OCI-LY1 (cell line): ENCODE measurements at regions not wholly inside any gene's neighbourhood (a gene's known extent, or its start where the extent isn't known, plus 50 kb on each side); places are given as distances from the start of the nearest gene placed in this dataset.
"Not testable (repeated sequence)": the region's sequence is repeated elsewhere in the genome, so short reads cannot be mapped to it uniquely, and the experiment has no call there.

Source experiments
- H2AFZ ChIP-seq: fragments of 200-600 bp; sonication (generic), shearing (Covaris generic); 2 replicates; pipeline ENCODE4 v1.6.0; 2014; ENCODE audit warnings: antibody characterized with exemption, mild to moderate bottlenecking, low read length
- H3F3A ChIP-seq: fragments of 200-600 bp; sonication (generic), shearing (Covaris generic); 2 replicates; pipeline ENCODE4 v1.6.0; 2014; ENCODE audit warnings: mild to moderate bottlenecking, antibody characterized with exemption, low read length, moderate library complexity; ENCODE audit not compliant: insufficient read depth
- H3K27ac ChIP-seq: fragments of 200-600 bp; sonication (generic); 2 replicates; pipeline ENCODE4 v1.5.1; 2014; ENCODE audit warnings: low read length, mixed run types, mild to moderate bottlenecking, low read depth; ENCODE audit not compliant: poor library complexity, severe bottlenecking
- H3K27me3 ChIP-seq: fragments of 200-600 bp; sonication (generic); 2 replicates; pipeline ENCODE4 v1.6.0; 2014; ENCODE audit warnings: antibody characterized with exemption, mild to moderate bottlenecking, low read length, moderate library complexity; ENCODE audit not compliant: insufficient read depth
- H3K36me3 ChIP-seq: fragments of 200-600 bp; sonication (generic); 2 replicates; pipeline ENCODE4 v1.6.1; 2014; ENCODE audit warnings: mild to moderate bottlenecking, antibody characterized with exemption, low read length, moderate library complexity, mixed read lengths; ENCODE audit not compliant: insufficient read depth
- H3K4me1 ChIP-seq: fragments of 200-600 bp; sonication (generic); 2 replicates; pipeline ENCODE4 v1.5.1; 2014; ENCODE audit warnings: mild to moderate bottlenecking, low read length, moderate library complexity; ENCODE audit not compliant: insufficient read depth, severe bottlenecking
- H3K4me2 ChIP-seq: fragments of 200-600 bp; sonication (generic), shearing (Covaris generic); 2 replicates; pipeline ENCODE4 v1.6.1; 2014; ENCODE audit warnings: low read length
- H3K4me3 ChIP-seq: fragments of 200-600 bp; sonication (generic); 2 replicates; pipeline ENCODE4 v1.5.1; 2014; ENCODE audit warnings: low read length, low read depth, mild to moderate bottlenecking, mixed read lengths; ENCODE audit not compliant: poor library complexity, severe bottlenecking
- H3K79me2 ChIP-seq: fragments of 200-600 bp; shearing (Covaris generic); 2 replicates; pipeline ENCODE4 v1.6.1; 2016; ENCODE audit warnings: mixed run types, low read length, mixed read lengths; ENCODE audit not compliant: insufficient read depth
- H3K9ac ChIP-seq: fragments of 200-600 bp; sonication (generic), shearing (Covaris generic); 2 replicates; pipeline ENCODE4 v1.6.1; 2014; ENCODE audit warnings: mild to moderate bottlenecking, low read length, mixed read lengths
- H3K9me2 ChIP-seq: fragments of 200-600 bp; sonication (generic), shearing (Covaris generic); 2 replicates; pipeline ENCODE4 v1.6.1; 2014; ENCODE audit warnings: low read depth, mild to moderate bottlenecking, low read length, mixed read lengths
- H3K9me3 ChIP-seq: fragments of 200-600 bp; shearing (Covaris generic); 2 replicates; pipeline ENCODE4 v1.6.1; 2014; ENCODE audit warnings: low read length, mixed read lengths
- H4K20me1 ChIP-seq: fragments of 200-600 bp; sonication (generic), shearing (Covaris generic); 2 replicates; pipeline ENCODE4 v1.6.0; 2016; ENCODE audit warnings: mild to moderate bottlenecking, low read length; ENCODE audit not compliant: insufficient read depth
- EZH2 ChIP-seq: fragments of 200-600 bp; sonication (generic), shearing (Covaris generic); IDR thresholded peaks from 2 replicates; pipeline ENCODE4 v1.8.0; 2017; ENCODE audit warnings: borderline replicate concordance, mixed run types, mild to moderate bottlenecking, antibody characterized with exemption, low read length, moderate library complexity, mixed read lengths
- TF ChIP-seq, protein P1 (sequence below): fragments of 200-600 bp; sonication (generic), shearing (Covaris generic); IDR thresholded peaks from 2 replicates; pipeline ENCODE4 v1.5.1; 2017; ENCODE audit warnings: mild to moderate bottlenecking, antibody characterized with exemption, low read length, moderate library complexity, mixed read lengths

- TF ChIP-seq, protein P1, sequence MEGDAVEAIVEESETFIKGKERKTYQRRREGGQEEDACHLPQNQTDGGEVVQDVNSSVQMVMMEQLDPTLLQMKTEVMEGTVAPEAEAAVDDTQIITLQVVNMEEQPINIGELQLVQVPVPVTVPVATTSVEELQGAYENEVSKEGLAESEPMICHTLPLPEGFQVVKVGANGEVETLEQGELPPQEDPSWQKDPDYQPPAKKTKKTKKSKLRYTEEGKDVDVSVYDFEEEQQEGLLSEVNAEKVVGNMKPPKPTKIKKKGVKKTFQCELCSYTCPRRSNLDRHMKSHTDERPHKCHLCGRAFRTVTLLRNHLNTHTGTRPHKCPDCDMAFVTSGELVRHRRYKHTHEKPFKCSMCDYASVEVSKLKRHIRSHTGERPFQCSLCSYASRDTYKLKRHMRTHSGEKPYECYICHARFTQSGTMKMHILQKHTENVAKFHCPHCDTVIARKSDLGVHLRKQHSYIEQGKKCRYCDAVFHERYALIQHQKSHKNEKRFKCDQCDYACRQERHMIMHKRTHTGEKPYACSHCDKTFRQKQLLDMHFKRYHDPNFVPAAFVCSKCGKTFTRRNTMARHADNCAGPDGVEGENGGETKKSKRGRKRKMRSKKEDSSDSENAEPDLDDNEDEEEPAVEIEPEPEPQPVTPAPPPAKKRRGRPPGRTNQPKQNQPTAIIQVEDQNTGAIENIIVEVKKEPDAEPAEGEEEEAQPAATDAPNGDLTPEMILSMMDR = no peak
- TF ChIP-seq EZH2 = no peak
- no peaks in the 10 kb centered on the region for H4K20me1 ChIP-seq
- H3F3A ChIP-seq = no peaks in the 10 kb centered on the region
- H3K27ac ChIP-seq = no peak overlapping the region
- no peaks in the 10 kb centered on the region for H3K36me3 ChIP-seq
- H3K9ac ChIP-seq = no peak overlapping the region
- no peaks in the 10 kb centered on the region for H3K79me2 ChIP-seq
- no peak overlapping the region for H3K4me3 ChIP-seq
- H3K27me3 ChIP-seq = no peaks in the 10 kb centered on the region
- no peak overlapping the region for H2AFZ ChIP-seq
- no peaks in the 10 kb centered on the region for H3K9me2 ChIP-seq
- no peak overlapping the region for H3K4me2 ChIP-seq
- H3K9me3 ChIP-seq = peaks cover 3% of the 10 kb centered on the region; the same call in 1 of the 2 replicates
- peaks cover 12% of the 10 kb centered on the region for H3K4me1 ChIP-seq
Observed at GRCh38 chr3:46576-46975, 150.0 kb upstream of the CHL1 start.

GRCh38 chr3:53441-53840, 143.1 kb upstream of the CHL1 start:
- H3K9me3 ChIP-seq, H2AFZ ChIP-seq, H3K9me2 ChIP-seq, H3F3A ChIP-seq, H3K4me2 ChIP-seq, H4K20me1 ChIP-seq, H3K27me3 ChIP-seq, H3K36me3 ChIP-seq, H3K27ac ChIP-seq, H3K9ac ChIP-seq, H3K4me3 ChIP-seq, H3K4me1 ChIP-seq, H3K79me2 ChIP-seq: not testable (repeated sequence)

GRCh38 chr3:54240-54639, 142.3 kb upstream of the CHL1 start:
- Histone ChIP-seq H3K27ac (no peak overlapping the region), H3K36me3 (no peaks in the 10 kb centered on the region), H3K4me3 (no peak overlapping the region), H3K4me2 (no peak overlapping the region), H3K9me2 (no peaks in the 10 kb centered on the region), H3K9me3 (peaks cover 4% of the 10 kb centered on the region; the same call in 1 of the 2 replicates), H2AFZ (no peak overlapping the region; the same call in 1 of the 2 replicates), H3K79me2 (no peaks in the 10 kb centered on the region), H3F3A (no peaks in the 10 kb centered on the region), H3K9ac (no peak overlapping the region), H3K4me1 (no peaks in the 10 kb centered on the region), H3K27me3 (no peaks in the 10 kb centered on the region), H4K20me1 (no peaks in the 10 kb centered on the region)
- TF ChIP-seq, protein P1 = no peak
- TF ChIP-seq EZH2 = no peak

DNA sequence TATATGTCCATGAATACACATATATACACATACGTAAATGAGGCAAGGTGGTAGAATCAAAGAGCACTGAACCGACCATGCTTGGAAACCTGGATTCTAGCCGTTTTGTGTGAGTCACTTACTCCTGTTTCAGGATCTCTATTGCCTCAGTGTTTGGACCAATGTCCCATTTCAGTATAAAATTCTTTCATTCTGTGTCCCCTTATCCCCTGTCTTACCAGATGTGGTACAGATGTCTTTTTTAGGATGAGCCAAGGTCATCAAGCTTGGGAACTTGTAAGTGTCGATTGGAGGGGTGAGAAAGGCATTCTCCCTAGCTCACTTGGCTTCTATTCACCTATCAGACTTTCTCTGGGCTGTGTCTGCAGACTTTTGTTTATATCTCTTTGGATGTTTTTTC, 139.9 kb upstream of the CHL1 start:
- H4K20me1 ChIP-seq = no peaks in the 10 kb centered on the region
- H3K79me2 ChIP-seq = no peaks in the 10 kb centered on the region
- TF ChIP-seq, protein P1 = no peak
- TF ChIP-seq EZH2 = no peak
- 0 out of 2 replicates have a peak overlapping the region, but pooled peaks have one; percentile 56 for H2AFZ ChIP-seq
- H3K27me3 ChIP-seq = no peaks in the 10 kb centered on the region
- H3K27ac ChIP-seq = no peak overlapping the region
- H3F3A ChIP-seq = no peaks in the 10 kb centered on the region
- no peaks in the 10 kb centered on the region for H3K9me2 ChIP-seq
- H3K4me2 ChIP-seq = no peak overlapping the region
- no peaks in the 10 kb centered on the region for H3K4me1 ChIP-seq
- H3K36me3 ChIP-seq = no peaks in the 10 kb centered on the region
- H3K4me3 ChIP-seq = no peak overlapping the region
- H3K9ac ChIP-seq = no peak overlapping the region
- H3K9me3 ChIP-seq = peaks cover under 1% of the 10 kb centered on the region; the same call in 1 of the 2 replicates
